AG10803 (cell line): ENCODE measurements at regions not wholly inside any gene's neighbourhood (a gene's known extent, or its start where the extent isn't known, plus 50 kb on each side); places are given as distances from the start of the nearest gene placed in this dataset.

ENCODE experiments used
- DNase-seq: peaks from one replicate; pipeline ENCODE4 v3.0.0; 2010; ENCODE audit warnings: low read depth
- H3K4me3 ChIP-seq: 2 replicates; pipeline ENCODE4 v1.5.1; 2011; ENCODE audit warnings: mild to moderate bottlenecking, low read length, control low read depth
- TF ChIP-seq, protein P1 (sequence below): conservative IDR thresholded peaks from 2 replicates; pipeline ENCODE4 v1.5.1; 2011; ENCODE audit warnings: mild to moderate bottlenecking, low read length, control low read depth, inconsistent platforms

DNA sequence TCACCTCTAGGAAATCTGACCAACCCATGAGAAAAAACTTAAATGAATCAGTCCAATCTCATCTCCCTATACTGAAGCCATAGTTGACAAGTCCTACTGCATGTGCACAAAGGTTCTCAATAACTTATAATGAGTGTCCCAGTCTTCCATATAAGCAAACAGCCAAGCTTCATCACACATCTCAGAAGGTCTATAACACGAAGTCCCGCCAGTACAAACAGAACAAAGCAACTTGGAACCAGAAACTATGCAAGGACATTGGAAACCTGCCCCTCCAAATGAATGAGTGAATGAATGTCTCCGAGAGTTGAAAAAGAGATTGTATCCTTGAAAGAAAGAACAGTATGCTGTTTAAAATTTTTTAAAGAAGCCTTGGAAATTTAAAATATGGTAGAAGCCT, 53.6 kb upstream of the IPO9 start:
- TF ChIP-seq, protein P1, sequence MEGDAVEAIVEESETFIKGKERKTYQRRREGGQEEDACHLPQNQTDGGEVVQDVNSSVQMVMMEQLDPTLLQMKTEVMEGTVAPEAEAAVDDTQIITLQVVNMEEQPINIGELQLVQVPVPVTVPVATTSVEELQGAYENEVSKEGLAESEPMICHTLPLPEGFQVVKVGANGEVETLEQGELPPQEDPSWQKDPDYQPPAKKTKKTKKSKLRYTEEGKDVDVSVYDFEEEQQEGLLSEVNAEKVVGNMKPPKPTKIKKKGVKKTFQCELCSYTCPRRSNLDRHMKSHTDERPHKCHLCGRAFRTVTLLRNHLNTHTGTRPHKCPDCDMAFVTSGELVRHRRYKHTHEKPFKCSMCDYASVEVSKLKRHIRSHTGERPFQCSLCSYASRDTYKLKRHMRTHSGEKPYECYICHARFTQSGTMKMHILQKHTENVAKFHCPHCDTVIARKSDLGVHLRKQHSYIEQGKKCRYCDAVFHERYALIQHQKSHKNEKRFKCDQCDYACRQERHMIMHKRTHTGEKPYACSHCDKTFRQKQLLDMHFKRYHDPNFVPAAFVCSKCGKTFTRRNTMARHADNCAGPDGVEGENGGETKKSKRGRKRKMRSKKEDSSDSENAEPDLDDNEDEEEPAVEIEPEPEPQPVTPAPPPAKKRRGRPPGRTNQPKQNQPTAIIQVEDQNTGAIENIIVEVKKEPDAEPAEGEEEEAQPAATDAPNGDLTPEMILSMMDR: no peak
- H3K4me3 ChIP-seq: no peak overlapping the region
- no peak for DNase-seq

DNA sequence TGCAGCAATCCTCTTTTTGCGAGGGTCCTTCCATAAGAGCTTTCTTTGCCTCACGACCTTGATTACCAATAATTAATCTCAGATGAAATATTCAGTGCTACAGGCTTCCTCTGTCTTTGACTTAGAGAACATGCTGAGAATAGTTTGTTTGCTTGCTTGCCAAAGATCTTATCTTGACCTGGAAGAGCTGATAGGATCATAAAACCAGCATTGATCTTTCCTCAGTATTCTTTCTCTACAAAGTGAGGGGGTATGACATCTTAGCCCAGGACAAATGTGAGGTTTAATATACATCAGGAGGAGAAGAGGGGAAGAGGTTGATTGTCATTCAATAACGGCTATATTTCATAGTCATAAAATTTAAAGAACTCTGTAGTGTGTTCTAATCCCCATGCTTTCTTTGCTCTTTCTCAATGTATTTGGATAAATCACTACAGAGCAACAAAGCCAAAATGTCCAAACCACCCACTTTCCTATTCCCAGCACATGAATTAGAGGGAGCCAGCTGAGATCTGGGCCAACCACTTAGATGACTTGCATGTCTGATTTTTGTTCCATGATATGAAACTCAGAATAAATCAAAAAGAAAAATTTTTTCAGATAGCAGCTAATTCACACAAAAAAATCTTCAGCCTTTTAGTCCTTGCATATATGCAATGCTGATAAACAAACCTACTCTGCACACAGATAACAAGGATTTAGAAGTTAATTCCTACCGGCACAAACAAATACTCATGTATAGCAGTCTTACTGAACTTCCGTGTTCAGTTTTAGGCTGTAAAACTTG, 50.5 kb upstream of the IPO9 start:
- TF ChIP-seq, protein P1: no peak
- DNase-seq: peak; percentile 64
- H3K4me3 ChIP-seq: no peak overlapping the region
